ENCODE measurements at regions not wholly inside any gene's neighbourhood (a gene's known extent, or its start where the extent isn't known, plus 50 kb on each side); places are given as distances from the start of the nearest gene placed in this dataset.

DNA sequence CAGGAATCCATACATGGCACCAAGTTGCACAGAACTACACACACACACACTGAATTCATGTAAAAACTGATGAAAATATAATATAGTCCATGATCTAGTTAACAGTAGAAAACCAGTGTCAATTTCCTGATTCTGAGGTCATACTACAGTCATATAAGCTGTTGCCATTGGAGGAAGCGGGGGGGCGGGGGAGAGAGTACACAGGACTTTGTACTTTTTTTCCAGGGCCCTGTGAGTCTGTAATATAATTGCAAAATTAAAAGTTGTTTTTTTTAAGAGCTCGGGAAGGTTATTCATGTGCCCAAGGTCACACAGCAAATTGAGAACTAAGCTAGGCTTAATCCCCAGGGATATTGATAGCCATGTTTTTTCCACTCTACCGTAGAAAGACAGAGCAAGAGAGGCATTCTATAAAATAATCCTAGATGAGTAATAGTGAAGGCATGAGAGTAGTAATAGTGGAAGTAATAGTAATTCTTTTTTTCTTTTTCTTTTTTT, 312.3 kb downstream of the MN1 start:
- H2BK5ac ChIP-seq (ENCODE audit: low read depth, low read length), result no peak overlapping the region
- FAIRE-seq (no peak), DNase-seq (ENCODE audit: low read depth in 1 of 2, low spot score in 2 of 2) (no peak)
- H3K4ac ChIP-seq (replicated peaks; ENCODE audit: insufficient read length, low read depth, low read length), result no peak overlapping the region
- POLR2A ChIA-PET (ENCODE audit: partially characterized antibody), result no interaction called here
- H4K91ac ChIP-seq (replicated peaks; ENCODE audit: insufficient read length, low read length), result no peak overlapping the region
- TF ChIP-seq TAF7 (optimal IDR thresholded peaks at IDR 0.05; ENCODE audit: borderline replicate concordance, low read depth, low read length) (no peak), BRCA1 (IDR thresholded peaks at IDR 0.05; ENCODE audit: low read depth, low read length) (no peak), RNF2 (IDR thresholded peaks at IDR 0.05; ENCODE audit: borderline replicate concordance, low read depth, low read length, missing control alignments, poor library complexity, severe bottlenecking) (no peak), YY1 (IDR thresholded peaks at IDR 0.05; ENCODE audit: low read depth, low read length) (no peak), ASH2L (IDR thresholded peaks at IDR 0.05; ENCODE audit: low read length) (no peak), JUND (IDR thresholded peaks at IDR 0.05; ENCODE audit: low read length) (no peak), CHD1 (IDR thresholded peaks at IDR 0.05; ENCODE audit: low read depth, low read length) (no peak), SIN3A (conservative IDR thresholded peaks at IDR 0.05 in 1 of 2, IDR thresholded peaks at IDR 0.05 in 1 of 2; ENCODE audit: low read depth in 1 of 2, low read length in 2 of 2) (no peak), POU5F1 (IDR thresholded peaks at IDR 0.05; ENCODE audit: low read depth, low read length) (no peak), TCF12 (IDR thresholded peaks at IDR 0.05; ENCODE audit: low read depth, low read length) (no peak)
- TF ChIP-seq, protein P1, sequence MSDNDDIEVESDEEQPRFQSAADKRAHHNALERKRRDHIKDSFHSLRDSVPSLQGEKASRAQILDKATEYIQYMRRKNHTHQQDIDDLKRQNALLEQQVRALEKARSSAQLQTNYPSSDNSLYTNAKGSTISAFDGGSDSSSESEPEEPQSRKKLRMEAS (IDR thresholded peaks at IDR 0.05), result no peak
- TF ChIP-seq, protein P2, sequence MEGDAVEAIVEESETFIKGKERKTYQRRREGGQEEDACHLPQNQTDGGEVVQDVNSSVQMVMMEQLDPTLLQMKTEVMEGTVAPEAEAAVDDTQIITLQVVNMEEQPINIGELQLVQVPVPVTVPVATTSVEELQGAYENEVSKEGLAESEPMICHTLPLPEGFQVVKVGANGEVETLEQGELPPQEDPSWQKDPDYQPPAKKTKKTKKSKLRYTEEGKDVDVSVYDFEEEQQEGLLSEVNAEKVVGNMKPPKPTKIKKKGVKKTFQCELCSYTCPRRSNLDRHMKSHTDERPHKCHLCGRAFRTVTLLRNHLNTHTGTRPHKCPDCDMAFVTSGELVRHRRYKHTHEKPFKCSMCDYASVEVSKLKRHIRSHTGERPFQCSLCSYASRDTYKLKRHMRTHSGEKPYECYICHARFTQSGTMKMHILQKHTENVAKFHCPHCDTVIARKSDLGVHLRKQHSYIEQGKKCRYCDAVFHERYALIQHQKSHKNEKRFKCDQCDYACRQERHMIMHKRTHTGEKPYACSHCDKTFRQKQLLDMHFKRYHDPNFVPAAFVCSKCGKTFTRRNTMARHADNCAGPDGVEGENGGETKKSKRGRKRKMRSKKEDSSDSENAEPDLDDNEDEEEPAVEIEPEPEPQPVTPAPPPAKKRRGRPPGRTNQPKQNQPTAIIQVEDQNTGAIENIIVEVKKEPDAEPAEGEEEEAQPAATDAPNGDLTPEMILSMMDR (IDR thresholded peaks at IDR 0.05; ENCODE audit: control extremely low read depth in 1 of 3, insufficient read depth in 1 of 3, low read depth in 1 of 3, low read length in 3 of 3), result no peak
- H2BK12ac ChIP-seq (ENCODE audit: low read depth, low read length), result no peak overlapping the region
- H3K23ac ChIP-seq (ENCODE audit: insufficient read length), result no peak overlapping the region
- CTCF ChIA-PET (ENCODE audit: partially characterized antibody), result interaction anchor here (0.8 to 1.7 kb wide), 3 partner anchors 12 to 83 kb away, joined by 3 to 6 read pairs (median 4); no protein-coding TSS in a partner anchor
- H3K18ac ChIP-seq (ENCODE audit: extremely low read depth, low read length), result no peak overlapping the region
- H2BK120ac ChIP-seq (replicated peaks; ENCODE audit: low read depth, low read length), result no peak overlapping the region
- no peaks in the 10 kb centered on the region for H3K27me3 ChIP-seq (replicated peaks in 1 of 4; ENCODE audit: control insufficient read depth in 3 of 4, extremely low read depth in 1 of 4, insufficient read depth in 3 of 4, low read length in 3 of 4)
- H3K79me2 ChIP-seq (ENCODE audit: control insufficient read depth in 1 of 2, insufficient read depth in 2 of 2, low read length in 2 of 2), result no peaks in the 10 kb centered on the region
- no peak overlapping the region for H3K14ac ChIP-seq (ENCODE audit: insufficient read length)
- H3K9me3 ChIP-seq (ENCODE audit: insufficient read depth in 2 of 2, low read depth in 1 of 2, low read length in 1 of 2), result no peaks in the 10 kb centered on the region; a peak in 1 of 4 replicates
- H2BK15ac ChIP-seq (ENCODE audit: low read length), result no peak overlapping the region
- no peak overlapping the region for H3K56ac ChIP-seq (replicated peaks; ENCODE audit: insufficient read length, low read depth, low read length)
- WGBS, 2 experiments (ENCODE audit: extremely low coverage in 1 of 2, insufficient coverage in 1 of 2, insufficient read length in 1 of 2, insufficient replicate concordance in 2 of 2, low coverage in 1 of 2, low lambda C conversion rate in 2 of 2, missing lambda C conversion rate in 1 of 2), result 88% methylated on average over 4 of the region's 4 CpGs; no CpG with 5 or more reads in 1 of the 2 experiments
- H3K27ac ChIP-seq (ENCODE audit: low read depth, low read length), result no peak overlapping the region
- H4K8ac ChIP-seq (ENCODE audit: extremely low read depth, insufficient read depth, low read length), result no peak overlapping the region
- H3K4me3 ChIP-seq (ENCODE audit: extremely low read depth in 1 of 4, insufficient read depth in 2 of 4, low read depth in 3 of 4, low read length in 4 of 4), result no peak overlapping the region
- H2AFZ ChIP-seq (ENCODE audit: low read length), result no peak overlapping the region
- no peak overlapping the region for H3K4me2 ChIP-seq (ENCODE audit: insufficient read depth in 1 of 2, low read depth in 2 of 2, low read length in 2 of 2)
- H4K5ac ChIP-seq (ENCODE audit: insufficient read length, low read depth, low read length), result no peak overlapping the region
- no peak overlapping the region for H3K9ac ChIP-seq (replicated peaks in 1 of 4; ENCODE audit: extremely low read depth in 1 of 4, low read depth in 3 of 4, low read length in 3 of 4)
- no peak overlapping the region for H2AK5ac ChIP-seq (ENCODE audit: low read depth, low read length)
- no peaks in the 10 kb centered on the region for H3K36me3 ChIP-seq (ENCODE audit: control insufficient read depth in 2 of 4, insufficient read depth in 4 of 4, low read length in 3 of 4)
- H3K4me1 ChIP-seq (replicated peaks in 1 of 4; ENCODE audit: control insufficient read depth in 3 of 4, insufficient read depth in 4 of 4, low read length in 3 of 4), result no peaks in the 10 kb centered on the region
- no peak overlapping the region for H2BK20ac ChIP-seq (ENCODE audit: low read length)
- H4K20me1 ChIP-seq (replicated peaks in 1 of 2; ENCODE audit: control insufficient read depth in 1 of 2, insufficient read depth in 2 of 2, low read length in 2 of 2), result no peaks in the 10 kb centered on the region
- H3K79me1 ChIP-seq (ENCODE audit: low read depth, low read length), result no peaks in the 10 kb centered on the region
- no peaks in the 10 kb centered on the region for H3K23me2 ChIP-seq (ENCODE audit: low read depth, low read length)

All from H1 (cell line).